ENCODE measurements at regions not wholly inside any gene's neighbourhood (a gene's known extent, or its start where the extent isn't known, plus 50 kb on each side); places are given as distances from the start of the nearest gene placed in this dataset.

GRCh38 chr18:24584205-24584604 lies 123.8 kb downstream of the HRH4 start:
- no peaks in the 10 kb centered on the region for H3K36me3 Mint-ChIP-seq
- Histone ChIP-seq H3K4me1 (ENCODE audit: control insufficient read depth, insufficient read depth, low read length) (no peaks in the 10 kb centered on the region), H3K27ac (ENCODE audit: low read length) (no peak overlapping the region), H3K36me3 (ENCODE audit: control insufficient read depth, insufficient read depth, low read length) (no peaks in the 10 kb centered on the region), H3K4me3 (ENCODE audit: low read length) (no peak overlapping the region), H3K9me3 (ENCODE audit: control insufficient read depth, insufficient read depth, low read length) (no peaks in the 10 kb centered on the region), H3K27me3 (ENCODE audit: control insufficient read depth, insufficient read depth, low read length) (no peaks in the 10 kb centered on the region)
- H3K27me3 Mint-ChIP-seq (ENCODE audit: low read depth in 2 of 2), result peaks cover 23 to 24% of the 10 kb centered on the region in 2 donors
- no peak for ATAC-seq
- H3K27ac Mint-ChIP-seq, result no peak overlapping the region
- no peak overlapping the region for H3K4me3 Mint-ChIP-seq
- 90% methylated on average over 8 of the region's 8 CpGs for WGBS (ENCODE audit: insufficient coverage)
- no peaks in the 10 kb centered on the region for H3K4me1 Mint-ChIP-seq
- H3K9me3 Mint-ChIP-seq, result no peaks in the 10 kb centered on the region
- intact Hi-C loops (cut with micrococcal nuclease), result no loop called here
- DNase-seq, result no peak
- no peak for TF ChIP-seq CTCF (IDR thresholded peaks at IDR 0.05)

- no peaks in the 10 kb centered on the region for H3K36me3 ChIP-seq (ENCODE audit: control insufficient read depth, insufficient read depth, low read length)
- Mint-ChIP-seq H3K27ac (no peak overlapping the region), H3K4me3 (no peak overlapping the region), H3K36me3 (no peaks in the 10 kb centered on the region), H3K9me3 (no peaks in the 10 kb centered on the region), H3K4me1 (no peaks in the 10 kb centered on the region), H3K27me3 (ENCODE audit: low read depth in 2 of 2) (peaks cover 18 to 26% of the 10 kb centered on the region in 2 donors)
- DNase-seq (no peak), ATAC-seq (no peak)
- no peak overlapping the region for H3K27ac ChIP-seq (ENCODE audit: low read length)
- H3K4me1 ChIP-seq (ENCODE audit: control insufficient read depth, insufficient read depth, low read length), result no peaks in the 10 kb centered on the region
- no peak overlapping the region for H3K4me3 ChIP-seq (ENCODE audit: low read length)
- H3K9me3 ChIP-seq (ENCODE audit: control insufficient read depth, insufficient read depth, low read length), result no peaks in the 10 kb centered on the region
- TF ChIP-seq CTCF (IDR thresholded peaks at IDR 0.05), result no peak
- intact Hi-C loops (cut with micrococcal nuclease), result no loop called here
- H3K27me3 ChIP-seq (ENCODE audit: control insufficient read depth, insufficient read depth, low read length), result no peaks in the 10 kb centered on the region
- 76% methylated on average over 5 of the region's 5 CpGs for WGBS (ENCODE audit: insufficient coverage)
Observed at GRCh38 chr18:24584813-24585212, 124.4 kb downstream of the HRH4 start.

GRCh38 chr18:24585996-24586566 lies 125.6 kb downstream of the HRH4 start:
- no peaks in the 10 kb centered on the region for H3K36me3 ChIP-seq (ENCODE audit: control insufficient read depth, insufficient read depth, low read length)
- no peaks in the 10 kb centered on the region for H3K27me3 ChIP-seq (ENCODE audit: control insufficient read depth, insufficient read depth, low read length)
- WGBS (ENCODE audit: insufficient coverage), result 95% methylated on average over 5 of the region's 6 CpGs
- Mint-ChIP-seq H3K4me1 (no peaks in the 10 kb centered on the region), H3K27ac (no peak overlapping the region), H3K4me3 (no peak overlapping the region), H3K9me3 (no peaks in the 10 kb centered on the region), H3K36me3 (no peaks in the 10 kb centered on the region), H3K27me3 (ENCODE audit: low read depth in 2 of 2) (peaks cover 13 to 27% of the 10 kb centered on the region in 2 donors)
- no peaks in the 10 kb centered on the region for H3K9me3 ChIP-seq (ENCODE audit: control insufficient read depth, insufficient read depth, low read length)
- intact Hi-C loops (cut with micrococcal nuclease), result no loop called here
- H3K4me1 ChIP-seq (ENCODE audit: control insufficient read depth, insufficient read depth, low read length), result no peaks in the 10 kb centered on the region
- no peak overlapping the region for H3K4me3 ChIP-seq (ENCODE audit: low read length)
- H3K27ac ChIP-seq (ENCODE audit: low read length), result no peak overlapping the region
- ATAC-seq (no peak), DNase-seq (no peak)
- no peak for TF ChIP-seq CTCF (IDR thresholded peaks at IDR 0.05)

- intact Hi-C loops (cut with micrococcal nuclease), result no loop called here
- Histone ChIP-seq H3K27ac (ENCODE audit: low read length) (no peak overlapping the region), H3K4me1 (ENCODE audit: control insufficient read depth, insufficient read depth, low read length) (no peaks in the 10 kb centered on the region), H3K27me3 (ENCODE audit: control insufficient read depth, insufficient read depth, low read length) (no peaks in the 10 kb centered on the region), H3K9me3 (ENCODE audit: control insufficient read depth, insufficient read depth, low read length) (no peaks in the 10 kb centered on the region), H3K4me3 (ENCODE audit: low read length) (no peak overlapping the region), H3K36me3 (ENCODE audit: control insufficient read depth, insufficient read depth, low read length) (no peaks in the 10 kb centered on the region)
- Mint-ChIP-seq H3K4me3 (no peak overlapping the region), H3K9me3 (no peaks in the 10 kb centered on the region), H3K36me3 (no peaks in the 10 kb centered on the region), H3K27me3 (ENCODE audit: low read depth in 2 of 2) (peaks cover 13 to 25% of the 10 kb centered on the region in 2 donors), H3K4me1 (no peaks in the 10 kb centered on the region), H3K27ac (no peak overlapping the region)
- ATAC-seq (no peak), DNase-seq (no peak)
- WGBS (ENCODE audit: insufficient coverage), result 96% methylated on average over 4 of the region's 5 CpGs
- TF ChIP-seq CTCF (IDR thresholded peaks at IDR 0.05), result no peak
Observed at GRCh38 chr18:24586662-24587360, 126.4 kb downstream of the HRH4 start.
